Coronary artery (tissue), 2 donors: ENCODE measurements at regions not wholly inside any gene's neighbourhood (a gene's known extent, or its start where the extent isn't known, plus 50 kb on each side); places are given as distances from the start of the nearest gene placed in this dataset.

Source experiments
- DNase-seq: peaks from one replicate; pipeline ENCODE4 v3.0.0-alpha.2; 2017; ENCODE audit warnings: low spot score
- H3K27ac ChIP-seq, 2 donors: fragments of 200-600 bp; sonication (generic); one replicate each; pipeline ENCODE4 v1.5.1; 2016 to 2019
- H3K4me3 ChIP-seq: fragments of 200-600 bp; sonication (generic); 2 replicates; pipeline ENCODE4 v1.5.1; 2016; ENCODE audit warnings: mild to moderate bottlenecking, moderate library complexity
- TF ChIP-seq, protein P1 (sequence below): fragments of 200-600 bp; sonication (generic); IDR thresholded peaks from one replicate; pipeline ENCODE4 v1.5.1; 2019; ENCODE audit warnings: antibody characterized with exemption

DNA sequence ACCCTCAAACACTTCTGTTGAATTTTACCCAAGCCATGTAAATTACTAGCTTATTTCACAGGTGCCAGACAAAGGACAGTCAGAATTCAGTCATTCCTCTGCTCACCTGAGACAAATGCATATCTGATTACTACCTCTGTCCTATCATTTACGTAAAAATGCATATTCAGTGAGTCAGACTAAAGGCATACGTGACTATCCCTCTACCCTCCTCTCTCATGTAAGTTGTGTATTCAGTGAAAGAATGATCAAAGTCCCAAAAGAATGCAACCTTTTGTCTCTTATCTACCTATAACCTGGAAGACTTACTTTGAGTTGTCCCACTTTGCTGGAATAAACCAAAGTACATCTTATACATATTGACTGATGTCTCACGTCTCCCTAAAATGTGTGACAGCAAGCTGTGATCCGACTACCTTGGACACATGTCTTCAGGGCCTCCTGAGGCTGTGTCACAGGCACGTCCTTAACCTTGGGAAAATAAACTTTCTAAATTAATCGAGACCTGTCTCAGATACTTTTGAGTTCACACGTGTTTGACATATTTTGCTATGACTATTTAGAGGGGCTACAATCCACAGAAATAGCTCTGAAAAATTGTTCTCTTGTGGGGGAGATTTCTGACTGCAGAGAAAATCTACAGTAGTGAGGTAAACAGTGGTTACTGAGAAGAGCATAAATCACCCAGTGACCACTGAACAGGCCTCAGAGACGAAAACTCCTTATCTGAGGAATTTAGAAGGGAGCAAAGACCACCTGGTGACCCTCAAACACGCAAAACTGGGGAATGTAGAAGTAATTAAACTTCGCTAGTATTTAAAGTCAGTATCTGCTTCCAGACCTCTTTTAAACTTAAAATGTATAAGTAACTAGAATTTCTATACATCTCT is 1575.8 kb downstream of the STIM2 start:
- Histone ChIP-seq H3K27ac (no peak overlapping the region), H3K4me3 (no peak overlapping the region)
- TF ChIP-seq, protein P1, sequence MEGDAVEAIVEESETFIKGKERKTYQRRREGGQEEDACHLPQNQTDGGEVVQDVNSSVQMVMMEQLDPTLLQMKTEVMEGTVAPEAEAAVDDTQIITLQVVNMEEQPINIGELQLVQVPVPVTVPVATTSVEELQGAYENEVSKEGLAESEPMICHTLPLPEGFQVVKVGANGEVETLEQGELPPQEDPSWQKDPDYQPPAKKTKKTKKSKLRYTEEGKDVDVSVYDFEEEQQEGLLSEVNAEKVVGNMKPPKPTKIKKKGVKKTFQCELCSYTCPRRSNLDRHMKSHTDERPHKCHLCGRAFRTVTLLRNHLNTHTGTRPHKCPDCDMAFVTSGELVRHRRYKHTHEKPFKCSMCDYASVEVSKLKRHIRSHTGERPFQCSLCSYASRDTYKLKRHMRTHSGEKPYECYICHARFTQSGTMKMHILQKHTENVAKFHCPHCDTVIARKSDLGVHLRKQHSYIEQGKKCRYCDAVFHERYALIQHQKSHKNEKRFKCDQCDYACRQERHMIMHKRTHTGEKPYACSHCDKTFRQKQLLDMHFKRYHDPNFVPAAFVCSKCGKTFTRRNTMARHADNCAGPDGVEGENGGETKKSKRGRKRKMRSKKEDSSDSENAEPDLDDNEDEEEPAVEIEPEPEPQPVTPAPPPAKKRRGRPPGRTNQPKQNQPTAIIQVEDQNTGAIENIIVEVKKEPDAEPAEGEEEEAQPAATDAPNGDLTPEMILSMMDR: no peak
- DNase-seq: no peak

DNA sequence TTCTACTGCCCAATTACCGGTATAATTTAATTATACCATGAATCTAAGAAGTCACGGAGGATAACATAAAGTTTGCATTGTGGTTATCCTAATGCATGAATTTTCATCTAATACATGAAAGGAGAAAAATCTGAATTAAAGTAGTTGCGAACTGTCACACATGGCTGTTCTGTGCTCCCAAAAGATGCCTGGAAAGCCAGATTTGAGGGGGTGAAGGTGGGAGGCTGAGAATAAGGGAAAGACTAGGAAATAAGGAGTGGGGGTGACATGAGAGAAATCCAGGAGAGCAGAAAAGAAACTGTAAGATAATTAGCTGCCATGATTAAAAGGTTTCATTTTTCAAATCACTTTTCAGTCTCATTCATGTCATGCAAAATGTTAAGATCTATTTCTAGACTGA is 1582.7 kb downstream of the STIM2 start:
- DNase-seq: no peak
- no peak overlapping the region for H3K27ac ChIP-seq
- TF ChIP-seq, protein P1: no peak
- no peak overlapping the region for H3K4me3 ChIP-seq

DNA sequence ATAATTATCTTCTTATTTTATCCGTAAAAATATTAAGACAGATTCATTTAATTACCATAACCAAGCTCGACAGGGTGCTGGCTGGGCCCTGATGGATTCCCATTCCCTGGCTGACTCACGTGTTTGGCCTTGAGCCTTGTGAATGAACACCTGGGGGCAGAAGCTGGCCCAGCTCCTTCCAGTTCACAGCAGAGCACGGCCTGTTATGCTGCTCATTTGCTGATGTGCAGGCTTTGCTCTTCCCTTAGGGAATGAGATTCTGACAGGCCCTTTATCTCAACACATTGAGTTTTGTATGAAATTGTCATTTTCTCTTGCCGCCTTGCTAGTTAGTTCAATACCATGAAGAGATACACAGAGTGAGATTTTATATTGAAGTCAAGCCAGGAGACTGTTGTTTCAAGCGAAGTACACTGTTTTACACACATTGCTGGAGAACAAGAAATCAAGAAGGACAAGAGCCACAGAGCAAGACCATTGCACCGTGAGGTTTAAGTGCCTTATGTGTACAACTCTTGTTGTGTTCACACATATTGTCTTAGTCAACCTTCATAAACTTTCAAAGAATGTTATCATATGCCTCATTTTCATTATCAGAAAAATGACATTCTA is 1583.3 kb downstream of the STIM2 start:
- TF ChIP-seq, protein P1: no peak
- Histone ChIP-seq H3K27ac (no peak overlapping the region), H3K4me3 (no peak overlapping the region)
- no peak for DNase-seq

DNA sequence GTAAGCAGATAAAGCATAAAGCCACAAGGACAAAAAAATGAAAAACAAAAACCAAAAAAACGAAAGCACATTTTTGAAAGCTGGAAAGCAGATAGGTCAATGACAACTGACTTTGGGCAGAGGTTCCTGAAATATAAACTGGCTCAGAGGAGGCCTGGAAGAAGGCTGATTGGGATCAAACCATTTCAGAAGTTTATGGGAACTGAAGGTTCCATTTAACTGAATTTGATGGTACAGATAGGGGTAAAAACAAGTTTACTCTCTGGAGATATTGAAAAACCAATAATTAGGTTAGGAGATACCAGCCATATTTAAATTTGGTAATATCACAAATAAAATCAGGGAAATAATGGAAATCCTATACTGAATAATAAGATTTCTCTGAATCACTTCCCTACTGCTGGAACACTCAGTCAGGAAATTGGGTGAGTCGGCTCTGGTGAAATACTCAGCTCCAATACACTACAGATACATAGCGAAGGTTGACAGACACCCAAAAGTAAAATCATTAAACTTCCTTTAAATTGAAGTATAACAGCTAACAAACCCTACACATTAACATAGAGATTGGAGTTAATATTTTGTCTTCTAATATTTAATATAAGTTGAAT is 1584.3 kb downstream of the STIM2 start:
- TF ChIP-seq, protein P1: no peak
- Histone ChIP-seq H3K27ac (no peak overlapping the region), H3K4me3 (no peak overlapping the region)
- no peak for DNase-seq

DNA sequence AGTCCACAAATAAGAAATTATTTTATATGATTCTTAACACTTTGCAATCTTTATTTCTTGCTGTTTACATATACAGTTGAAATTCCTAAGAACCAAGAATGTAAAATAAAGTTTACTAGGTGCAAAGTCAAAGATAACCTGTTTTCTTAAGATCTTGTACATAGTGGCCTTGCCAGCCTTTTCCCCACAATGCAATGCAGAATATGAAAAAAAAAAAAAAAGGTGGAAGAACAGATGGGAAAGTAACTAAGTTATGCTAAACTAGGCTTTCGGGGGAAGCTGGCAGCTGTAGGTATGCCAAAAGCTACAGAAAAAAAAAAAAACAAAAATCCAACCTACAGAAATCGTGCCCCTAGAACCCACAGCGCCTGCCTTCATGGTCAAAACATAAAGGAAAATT is 1588.4 kb downstream of the STIM2 start:
- H3K4me3 ChIP-seq: no peak overlapping the region
- no peak overlapping the region for H3K27ac ChIP-seq
- TF ChIP-seq, protein P1: no peak
- no peak for DNase-seq

DNA sequence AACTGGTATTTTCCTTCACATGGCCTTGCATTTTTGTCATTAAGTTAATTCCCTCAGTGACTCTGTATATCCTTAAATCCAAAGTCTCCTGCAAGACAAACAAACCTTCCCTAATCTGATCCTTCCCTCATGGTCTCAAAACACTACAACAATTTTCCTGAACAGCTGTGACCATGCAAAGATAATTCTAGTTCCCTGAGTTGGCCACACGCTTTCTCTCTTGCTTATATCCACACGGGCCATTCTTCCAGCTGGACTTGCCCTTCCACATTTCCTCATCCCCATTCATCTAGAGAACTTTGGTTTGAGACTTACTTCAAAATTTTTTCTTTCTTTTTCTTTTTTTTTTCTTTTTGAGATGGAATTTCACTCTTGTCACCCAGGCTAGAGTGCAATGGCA is 1590.7 kb downstream of the STIM2 start:
- Histone ChIP-seq H3K27ac (no peak overlapping the region), H3K4me3 (no peak overlapping the region)
- TF ChIP-seq, protein P1: no peak
- DNase-seq: no peak
